Spinal cord (tissue), 9 donors: ENCODE measurements at regions not wholly inside any gene's neighbourhood (a gene's known extent, or its start where the extent isn't known, plus 50 kb on each side); places are given as distances from the start of the nearest gene placed in this dataset.
"Not testable (repeated sequence)": the region's sequence is repeated elsewhere in the genome, so short reads cannot be mapped to it uniquely, and the experiment has no call there.

ENCODE experiments used
- DNase-seq, 6 donors: peaks; one replicate each; pipeline versions ENCODE4 v3.0.0 to v3.0.0-alpha.2; 2013 to 2015; ENCODE audit warnings: low spot score in 6 of 6, low read depth in 4 of 6
- H3K27ac ChIP-seq: one replicate; pipeline ENCODE4 v1.5.1; 2013; ENCODE audit warnings: low read depth, low read length, control low read depth
- H3K27me3 ChIP-seq: one replicate; pipeline ENCODE4 v1.6.1; 2013; ENCODE audit warnings: low read length; ENCODE audit not compliant: control insufficient read depth, insufficient read depth
- H3K36me3 ChIP-seq: one replicate; pipeline ENCODE4 v1.6.1; 2013; ENCODE audit warnings: low read length; ENCODE audit not compliant: control insufficient read depth, insufficient read depth
- H3K4me1 ChIP-seq: one replicate; pipeline ENCODE4 v1.6.1; 2013; ENCODE audit warnings: low read length; ENCODE audit not compliant: control insufficient read depth, insufficient read depth
- H3K4me3 ChIP-seq: one replicate; pipeline ENCODE4 v1.5.1; 2013; ENCODE audit warnings: low read depth, low read length, control low read depth
- H3K9me3 ChIP-seq: one replicate; pipeline ENCODE4 v1.6.1; 2013; ENCODE audit warnings: low read length; ENCODE audit not compliant: control insufficient read depth, insufficient read depth
- WGBS: methylation state at CpG from one replicate; pipeline ENCODE4 v1.1.5; 2013; ENCODE audit warnings: missing lambda C conversion rate; ENCODE audit not compliant: insufficient coverage; 5-methylcytosine and 5-hydroxymethylcytosine counted together
- donor health status: healthy.

- no CpG with 5 or more reads among the region's 1 CpG for WGBS
- DNase-seq, result no peak
- H3K4me1 ChIP-seq, result no peaks in the 10 kb centered on the region
- H3K27me3 ChIP-seq, result no peaks in the 10 kb centered on the region
- H3K36me3 ChIP-seq, result no peaks in the 10 kb centered on the region
- no peak overlapping the region for H3K4me3 ChIP-seq
- H3K9me3 ChIP-seq, result no peaks in the 10 kb centered on the region
- H3K27ac ChIP-seq, result no peak overlapping the region
Observed at GRCh38 chr6:22208026-22208425, 88.8 kb downstream of the PRL start.

GRCh38 chr6:22214314-22214713 lies 82.5 kb downstream of the PRL start:
- WGBS, result 90% methylated on average over 4 of the region's 5 CpGs
- no peak for DNase-seq
- Histone ChIP-seq H3K27ac (no peak overlapping the region), H3K9me3 (peaks cover 1% of the 10 kb centered on the region), H3K27me3 (no peaks in the 10 kb centered on the region), H3K36me3 (peaks cover 3% of the 10 kb centered on the region), H3K4me1 (no peaks in the 10 kb centered on the region), H3K4me3 (no peak overlapping the region)

- 50% methylated on average over 2 of the region's 3 CpGs for WGBS
- not testable (repeated sequence) for H3K4me3 ChIP-seq, DNase-seq, H3K27me3 ChIP-seq, H3K4me1 ChIP-seq, H3K27ac ChIP-seq, H3K36me3 ChIP-seq, H3K9me3 ChIP-seq
Observed at GRCh38 chr6:22215474-22215873, 81.4 kb downstream of the PRL start.

GRCh38 chr6:22218410-22218809 lies 78.4 kb downstream of the PRL start:
- 94% methylated on average over 2 of the region's 3 CpGs for WGBS

GRCh38 chr6:22219925-22220324 lies 76.9 kb downstream of the PRL start:
- H3K4me3 ChIP-seq, result no peak overlapping the region
- no peaks in the 10 kb centered on the region for H3K4me1 ChIP-seq
- H3K9me3 ChIP-seq, result peaks cover 1% of the 10 kb centered on the region
- H3K27ac ChIP-seq, result no peak overlapping the region
- no peaks in the 10 kb centered on the region for H3K36me3 ChIP-seq
- no peak for DNase-seq
- no peaks in the 10 kb centered on the region for H3K27me3 ChIP-seq
- 59% methylated on average over 2 of the region's 6 CpGs for WGBS

More at GRCh38 chr6:22218410-22218809, 78.4 kb downstream of the PRL start:
- Histone ChIP-seq H3K27me3 (no peaks in the 10 kb centered on the region), H3K4me3 (no peak overlapping the region), H3K27ac (no peak overlapping the region), H3K4me1 (no peaks in the 10 kb centered on the region), H3K36me3 (peaks cover 3% of the 10 kb centered on the region), H3K9me3 (peaks cover 1% of the 10 kb centered on the region)
- no peak for DNase-seq

GRCh38 chr6:22221211-22221610 lies 75.6 kb downstream of the PRL start:
- H3K27me3 ChIP-seq, result no peaks in the 10 kb centered on the region
- DNase-seq, result no peak
- H3K9me3 ChIP-seq, result peaks cover 1% of the 10 kb centered on the region
- no peaks in the 10 kb centered on the region for H3K4me1 ChIP-seq
- no peak overlapping the region for H3K4me3 ChIP-seq
- H3K27ac ChIP-seq, result no peak overlapping the region
- no CpG with 5 or more reads among the region's 4 CpGs for WGBS
- H3K36me3 ChIP-seq, result no peaks in the 10 kb centered on the region

GRCh38 chr6:22221630-22222029 lies 75.2 kb downstream of the PRL start:
- no CpG with 5 or more reads among the region's 3 CpGs for WGBS
- Histone ChIP-seq H3K36me3 (no peaks in the 10 kb centered on the region), H3K27ac (no peak overlapping the region), H3K4me3 (no peak overlapping the region), H3K9me3 (peaks cover 1% of the 10 kb centered on the region), H3K4me1 (no peaks in the 10 kb centered on the region), H3K27me3 (no peaks in the 10 kb centered on the region)
- DNase-seq, result no peak

- H3K4me1 ChIP-seq, result no peaks in the 10 kb centered on the region
- 88% methylated on average over 1 of the region's 6 CpGs for WGBS
Observed at GRCh38 chr6:22222469-22222868, 74.4 kb downstream of the PRL start.

GRCh38 chr6:22227824-22228610 lies 68.8 kb downstream of the PRL start:
- H3K36me3 ChIP-seq, result no peaks in the 10 kb centered on the region
- no peaks in the 10 kb centered on the region for H3K4me1 ChIP-seq
- no peaks in the 10 kb centered on the region for H3K9me3 ChIP-seq
- H3K4me3 ChIP-seq, result no peak overlapping the region
- DNase-seq, result no peak
- WGBS, result no CpG with 5 or more reads among the region's 2 CpGs
- H3K27me3 ChIP-seq, result no peaks in the 10 kb centered on the region
- H3K27ac ChIP-seq, result no peak overlapping the region

More at GRCh38 chr6:22222469-22222868, 74.4 kb downstream of the PRL start:
- H3K4me3 ChIP-seq, result no peak overlapping the region
- H3K36me3 ChIP-seq, result no peaks in the 10 kb centered on the region
- H3K27ac ChIP-seq, result no peak overlapping the region
- H3K27me3 ChIP-seq, result no peaks in the 10 kb centered on the region
- no peak for DNase-seq
- H3K9me3 ChIP-seq, result peaks cover 1% of the 10 kb centered on the region

GRCh38 chr6:22231050-22231449 lies 65.8 kb downstream of the PRL start:
- H3K9me3 ChIP-seq, result no peaks in the 10 kb centered on the region
- no peaks in the 10 kb centered on the region for H3K27me3 ChIP-seq
- peak in 1 of 6 donors; percentile 37 for DNase-seq
- no peaks in the 10 kb centered on the region for H3K36me3 ChIP-seq
- WGBS, result 100% methylated on average over 2 of the region's 7 CpGs
- H3K27ac ChIP-seq, result no peak overlapping the region
- no peak overlapping the region for H3K4me3 ChIP-seq
- no peaks in the 10 kb centered on the region for H3K4me1 ChIP-seq
